GM12892 (cell line): ENCODE measurements at regions not wholly inside any gene's neighbourhood (a gene's known extent, or its start where the extent isn't known, plus 50 kb on each side); places are given as distances from the start of the nearest gene placed in this dataset.

ENCODE experiments used
- POLR2A ChIP-seq: IDR thresholded peaks from 2 replicates; pipeline ENCODE4 v1.6.1; 2011; ENCODE audit warnings: low read depth, low read length, control low read depth
- POLR2AphosphoS5 ChIP-seq: IDR thresholded peaks from 2 replicates; pipeline ENCODE4 v1.6.1; 2011; ENCODE audit warnings: low read depth, low read length, control low read depth

GRCh38 chr10:123422261-123422660 lies 243.9 kb upstream of the GPR26 start:
- TF ChIP-seq POLR2AphosphoS5: no peak
- TF ChIP-seq POLR2A: no peak
